GM21515 (cell line): ENCODE measurements at regions not wholly inside any gene's neighbourhood (a gene's known extent, or its start where the extent isn't known, plus 50 kb on each side); places are given as distances from the start of the nearest gene placed in this dataset.
"Not testable (repeated sequence)": the region's sequence is repeated elsewhere in the genome, so short reads cannot be mapped to it uniquely, and the experiment has no call there.

ENCODE experiments used
- ATAC-seq: cut with Tn5 transposase; IDR thresholded peaks from one replicate; pipeline ENCODE4 v1.9.1; 2021; ENCODE audit not compliant: unreplicated experiment

DNA sequence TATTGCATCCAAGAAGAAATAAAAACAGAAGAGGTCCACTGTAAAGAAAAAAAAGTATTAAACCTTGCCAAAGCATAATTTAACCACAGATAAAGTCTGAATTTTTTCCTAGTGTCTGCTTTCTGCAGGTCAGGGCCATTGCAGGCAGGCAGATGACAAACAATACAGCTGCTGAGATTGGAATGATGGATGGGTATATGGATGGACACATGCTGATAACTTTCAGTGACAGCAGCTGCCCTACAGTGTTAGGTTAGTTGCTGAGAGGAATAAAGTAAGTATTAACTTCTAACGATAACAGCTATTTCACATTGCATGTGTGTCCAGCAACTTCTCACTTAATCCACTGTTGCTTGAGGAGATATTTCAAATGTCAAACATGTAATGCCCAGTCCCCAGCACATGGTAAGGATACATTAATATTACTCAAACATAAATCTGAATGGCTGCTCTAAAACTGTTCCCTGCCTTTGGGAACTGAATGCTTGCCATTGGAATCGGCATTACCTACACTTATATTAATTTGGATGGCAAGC lies 515.3 kb downstream of the RMST start:
- ATAC-seq = no peak

DNA sequence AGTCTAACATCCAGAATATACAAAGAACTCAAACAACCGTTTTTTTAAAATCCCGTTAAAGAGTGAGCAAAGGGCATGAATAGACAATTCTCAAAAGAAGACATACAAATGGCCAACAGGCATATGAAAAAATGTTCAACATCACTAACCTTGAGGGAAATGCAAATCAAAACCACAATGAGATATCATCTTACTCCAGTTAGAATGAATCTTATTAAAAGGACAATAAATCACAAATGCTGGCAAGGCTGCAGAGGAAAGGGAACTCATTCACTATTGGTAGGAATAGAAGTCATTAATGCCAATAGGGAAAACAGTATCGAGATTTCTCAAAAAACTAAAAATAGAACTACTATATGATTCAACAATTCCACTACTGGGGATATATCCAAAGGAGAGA lies 520.1 kb downstream of the RMST start:
- ATAC-seq = no peak

DNA sequence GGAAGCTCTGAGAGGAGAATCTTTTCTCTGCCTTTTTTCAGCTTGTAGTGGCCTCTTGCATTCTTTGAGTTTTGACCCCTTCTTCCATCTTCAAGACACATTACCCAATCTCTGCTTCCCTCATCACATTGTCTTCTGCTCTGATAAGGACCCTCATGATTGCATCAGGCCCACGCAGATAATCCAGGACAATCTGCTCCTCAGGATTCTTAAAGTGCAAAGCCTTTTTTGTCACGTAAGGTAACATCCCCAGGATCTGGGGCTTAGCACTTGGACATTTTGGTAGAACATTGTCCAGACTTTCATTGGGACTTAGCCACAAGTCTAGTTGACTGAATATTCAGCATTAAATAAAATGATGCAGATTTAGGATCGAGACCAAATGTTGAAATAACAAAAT lies 521.2 kb downstream of the RMST start:
- no peak for ATAC-seq

- ATAC-seq = no peak
Observed at GRCh38 chr12:97984436-97984835, 521.8 kb downstream of the RMST start.

DNA sequence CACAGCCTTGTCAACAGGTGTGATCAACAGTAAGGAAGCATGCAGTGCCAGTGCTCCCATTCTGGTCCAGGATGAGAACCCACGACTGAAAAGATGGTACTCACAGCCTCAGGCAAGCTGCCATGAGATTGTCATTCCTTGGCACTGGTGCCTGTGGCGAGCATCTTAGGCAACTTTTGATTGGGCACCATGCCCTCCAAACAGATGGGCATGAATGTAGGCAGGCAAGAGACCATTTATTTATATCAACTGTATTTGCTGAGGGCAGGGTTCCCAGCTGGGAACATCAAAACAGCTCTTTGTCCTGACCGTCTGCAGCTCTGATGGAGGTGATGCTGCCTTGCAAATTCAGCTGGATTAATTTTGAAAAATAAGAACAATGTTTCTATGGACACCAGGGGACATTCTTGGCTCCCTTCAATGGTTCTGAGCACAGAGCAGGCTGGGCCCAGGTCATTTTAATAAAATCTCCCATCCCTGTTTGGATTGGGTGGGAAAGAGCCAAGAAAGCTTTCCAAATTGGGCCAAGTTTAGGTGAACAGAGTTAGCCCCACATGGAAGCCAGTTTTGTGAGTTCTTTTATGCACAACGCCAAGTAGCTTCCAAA lies 522.5 kb downstream of the RMST start:
- no peak for ATAC-seq

DNA sequence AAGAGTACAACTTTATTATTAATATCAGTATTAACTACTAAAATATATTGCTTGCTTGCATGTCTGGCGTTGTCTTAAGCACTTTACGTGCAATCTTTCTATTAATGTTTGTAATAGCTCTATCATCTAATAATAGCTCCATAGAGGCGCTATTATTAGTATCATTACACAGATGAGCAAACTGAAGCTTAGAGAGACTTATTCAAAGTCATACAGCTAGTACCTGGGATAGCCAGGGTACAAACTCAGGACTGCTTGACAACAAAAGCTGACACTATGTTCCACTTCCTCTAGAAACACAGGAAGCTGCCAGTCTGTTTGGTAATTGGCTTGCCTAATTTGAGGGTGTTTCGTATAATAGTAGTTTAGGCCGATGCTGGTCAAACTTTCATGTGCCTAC lies 523.2 kb downstream of the RMST start:
- ATAC-seq = no peak

- not testable (repeated sequence) for ATAC-seq
Observed at GRCh38 chr12:97988588-97988987, 526.0 kb downstream of the RMST start.

DNA sequence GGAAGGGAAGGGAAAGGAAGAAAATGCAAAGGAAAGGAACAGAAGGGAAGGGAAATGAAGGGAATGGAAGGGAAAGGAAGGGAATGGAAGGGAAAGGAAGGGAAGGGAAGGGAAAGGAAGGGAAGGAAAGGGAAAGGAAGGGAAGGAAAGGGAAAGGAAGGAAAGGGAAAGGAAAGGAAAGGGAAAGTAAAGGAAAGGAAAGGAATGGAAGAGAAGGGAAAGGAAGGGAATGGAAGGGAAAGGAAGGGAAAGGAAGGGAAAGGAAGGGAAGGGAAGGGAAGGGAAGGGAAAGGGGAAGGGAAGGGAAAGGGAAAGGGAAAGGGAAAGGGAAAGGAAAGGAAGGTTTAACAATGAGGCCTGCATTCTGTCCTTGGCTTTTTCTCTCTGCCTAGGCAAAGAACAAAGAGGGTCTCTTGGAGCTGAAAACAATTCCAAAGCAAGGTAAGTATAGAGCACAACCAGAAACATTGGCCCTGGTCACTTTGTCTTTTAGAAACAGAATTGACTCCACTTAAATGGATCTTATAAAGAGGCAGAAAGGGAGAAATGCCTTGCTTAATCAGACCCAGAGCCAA lies 525.9 kb upstream of the TMPO start:
- ATAC-seq = no peak

- no peak for ATAC-seq
Observed at GRCh38 chr12:97994746-97995484, 520.5 kb upstream of the TMPO start.

DNA sequence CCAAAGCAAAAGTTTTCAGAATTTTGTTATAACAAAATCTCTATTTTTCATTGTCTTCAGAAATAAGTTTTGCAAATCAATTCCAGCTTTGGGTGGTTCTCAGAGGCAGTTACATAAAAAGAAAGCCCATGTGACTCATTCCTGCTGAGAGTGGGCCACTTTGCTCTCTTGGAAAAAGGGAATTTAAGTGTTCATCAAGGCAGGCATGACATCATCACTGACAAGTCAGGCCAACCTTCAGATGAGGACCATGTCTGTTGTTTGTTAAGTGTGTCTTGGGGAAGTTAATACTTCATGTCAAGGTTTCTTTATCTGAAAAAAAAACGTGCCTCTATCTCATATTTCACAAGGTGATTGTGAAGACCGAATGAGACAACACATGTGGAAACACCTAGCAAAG lies 519.8 kb upstream of the TMPO start:
- no peak for ATAC-seq

- no peak for ATAC-seq
Observed at GRCh38 chr12:98001430-98001829, 514.0 kb upstream of the TMPO start.

- peak; percentile 81 for ATAC-seq
Observed at GRCh38 chr12:98002887-98003493, 512.4 kb upstream of the TMPO start.

DNA sequence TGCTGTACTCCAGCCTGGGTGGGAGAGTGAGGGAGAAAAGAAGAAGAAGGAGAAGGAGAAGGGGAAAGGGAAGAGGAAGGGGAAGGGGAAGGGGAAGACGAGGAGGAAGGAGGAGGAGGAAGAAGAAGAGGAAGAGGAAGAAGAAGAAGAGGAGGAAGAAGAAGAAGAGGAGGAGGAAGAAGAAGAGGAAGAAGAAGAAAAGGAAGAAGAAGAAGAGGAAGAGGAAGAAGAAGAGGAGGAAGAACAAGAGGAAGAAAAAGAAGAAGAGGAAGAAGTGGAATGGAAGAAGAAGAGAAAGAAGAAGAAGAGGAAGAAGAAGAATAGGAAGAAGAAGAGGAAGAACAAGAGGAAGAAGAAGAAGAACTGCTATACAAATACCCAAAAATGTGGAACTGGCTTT lies 507.4 kb upstream of the TMPO start:
- ATAC-seq = no peak

DNA sequence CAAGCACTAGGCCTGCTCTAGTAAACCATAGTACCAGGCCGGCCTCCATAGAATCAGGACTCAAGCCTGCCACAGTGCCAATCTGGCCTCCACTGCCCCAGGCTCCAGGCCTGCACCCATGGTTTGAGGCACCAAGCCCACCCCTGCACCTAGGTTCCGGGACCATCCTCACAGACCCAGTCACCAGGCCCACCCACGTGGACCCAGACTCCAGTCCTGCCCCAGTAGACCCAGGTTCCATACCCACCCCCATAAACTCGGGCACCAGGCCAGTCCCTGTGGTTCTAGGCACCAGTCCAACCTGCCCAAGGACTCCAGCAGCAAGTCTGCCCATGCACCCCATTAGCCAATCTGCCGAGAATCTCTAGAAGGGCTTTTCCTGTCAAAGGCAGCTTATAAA lies 501.8 kb upstream of the TMPO start:
- no peak for ATAC-seq

DNA sequence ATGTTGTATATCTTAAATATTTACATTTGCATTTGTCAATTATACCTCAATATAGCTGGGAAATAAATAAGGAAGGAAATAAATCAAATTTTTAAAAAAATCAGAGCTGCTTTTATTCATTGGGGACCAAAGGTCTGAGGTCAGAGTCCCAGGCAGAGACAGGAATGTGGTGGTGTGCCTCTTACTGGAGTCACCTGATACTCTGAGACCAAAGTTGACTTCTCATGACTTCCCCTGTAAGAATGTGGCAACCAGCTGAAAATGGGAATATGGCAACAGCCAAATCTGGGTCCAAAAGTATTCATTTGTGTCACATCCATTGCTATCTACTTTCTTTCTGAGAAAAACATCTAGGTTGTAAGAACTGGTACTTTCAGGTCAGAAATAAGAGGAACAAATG lies 496.6 kb upstream of the TMPO start:
- no peak for ATAC-seq

- ATAC-seq = no peak
Observed at GRCh38 chr12:98020376-98020775, 495.0 kb upstream of the TMPO start.

- ATAC-seq = no peak
Observed at GRCh38 chr12:98022961-98023360, 492.4 kb upstream of the TMPO start.

- ATAC-seq = no peak
Observed at GRCh38 chr12:98037401-98038140, 477.8 kb upstream of the TMPO start.

GRCh38 chr12:98042668-98043067 lies 472.7 kb upstream of the TMPO start:
- no peak for ATAC-seq

GRCh38 chr12:98045395-98045794 lies 470.0 kb upstream of the TMPO start:
- ATAC-seq = no peak

GRCh38 chr12:98048326-98048725 lies 467.1 kb upstream of the TMPO start:
- no peak for ATAC-seq
